AG10803 (cell line): ENCODE measurements at regions not wholly inside any gene's neighbourhood (a gene's known extent, or its start where the extent isn't known, plus 50 kb on each side); places are given as distances from the start of the nearest gene placed in this dataset.
A peak's percentile ranks its signal among the peaks of the same experiment; 100 is the strongest.

Source experiments
- DNase-seq: peaks from one replicate; pipeline ENCODE4 v3.0.0; 2010; ENCODE audit warnings: low read depth
- H3K4me3 ChIP-seq: 2 replicates; pipeline ENCODE4 v1.5.1; 2011; ENCODE audit warnings: mild to moderate bottlenecking, low read length, control low read depth
- CTCF ChIP-seq: conservative IDR thresholded peaks from 2 replicates; pipeline ENCODE4 v1.5.1; 2011; ENCODE audit warnings: mild to moderate bottlenecking, low read length, control low read depth, inconsistent platforms

GRCh38 chr1:65679773-65680172, 112.9 kb upstream of the PDE4B start:
- DNase-seq: no peak
- H3K4me3 ChIP-seq: no peak overlapping the region
- no peak for TF ChIP-seq CTCF

- peak; percentile 50 for DNase-seq
- TF ChIP-seq CTCF: no peak
- H3K4me3 ChIP-seq: no peak overlapping the region
These were observed 111.6 kb upstream of the PDE4B start for GRCh38 chr1:65681096-65681495.

GRCh38 chr1:65687428-65688214, 105.1 kb upstream of the PDE4B start:
- peak; percentile 99 for TF ChIP-seq CTCF
- peak; percentile 58 for DNase-seq
- no peak overlapping the region for H3K4me3 ChIP-seq

- TF ChIP-seq CTCF: no peak
- H3K4me3 ChIP-seq: no peak overlapping the region
- DNase-seq: no peak
These were observed 104.5 kb upstream of the PDE4B start for GRCh38 chr1:65688215-65688566.

- no peak overlapping the region for H3K4me3 ChIP-seq
- DNase-seq: no peak
- TF ChIP-seq CTCF: no peak
These were observed 103.8 kb upstream of the PDE4B start for GRCh38 chr1:65688848-65689247.

- no peak for TF ChIP-seq CTCF
- DNase-seq: no peak
- H3K4me3 ChIP-seq: no peak overlapping the region
These were observed 101.4 kb upstream of the PDE4B start for GRCh38 chr1:65691152-65691900.

GRCh38 chr1:65691972-65692371, 100.7 kb upstream of the PDE4B start:
- DNase-seq: peak; percentile 17
- H3K4me3 ChIP-seq: no peak overlapping the region
- TF ChIP-seq CTCF: no peak
